ENCODE measurements at regions not wholly inside any gene's neighbourhood (a gene's known extent, or its start where the extent isn't known, plus 50 kb on each side); places are given as distances from the start of the nearest gene placed in this dataset.

GRCh38 chr2:129717560-129718130 is 261.8 kb upstream of the RAB6C start:
- Histone ChIP-seq H3K36me3 (ENCODE audit: control insufficient read depth in 2 of 2, extremely low read depth in 1 of 2, insufficient read depth in 2 of 2, low read length in 2 of 2) (no peaks in the 10 kb centered on the region), H2AFZ (ENCODE audit: control insufficient read depth, low read length) (no peak overlapping the region), H3K27ac (ENCODE audit: control insufficient read depth, insufficient read depth, low read length) (no peak overlapping the region), H4K20me1 (ENCODE audit: control insufficient read depth, extremely low read depth, insufficient read depth, low read length) (no peaks in the 10 kb centered on the region), H3K27me3 (ENCODE audit: control insufficient read depth, extremely low read depth, insufficient read depth, low read length) (peaks cover 11% of the 10 kb centered on the region), H3K79me2 (ENCODE audit: control insufficient read depth, insufficient read depth, low read length) (no peaks in the 10 kb centered on the region), H3K9me1 (ENCODE audit: control insufficient read depth, extremely low read depth, insufficient read depth, low read length) (no peaks in the 10 kb centered on the region), H3K4me2 (ENCODE audit: control insufficient read depth, extremely low read depth, insufficient read depth, low read depth, low read length) (no peak overlapping the region), H3K9ac (ENCODE audit: control insufficient read depth, extremely low read depth, insufficient read depth, low read length) (no peak overlapping the region), H3K4me3 (ENCODE audit: control insufficient read depth in 2 of 3, extremely low read depth in 1 of 3, insufficient read depth in 2 of 3, low read depth in 1 of 3, low read length in 3 of 3) (no peak overlapping the region), H3K4me1 (ENCODE audit: control insufficient read depth, extremely low read depth, insufficient read depth, low read length) (no peaks in the 10 kb centered on the region), H3K9me3 (ENCODE audit: control insufficient read depth, low read depth, low read length) (no peaks in the 10 kb centered on the region)
- FAIRE-seq (no peak), DNase-seq (ENCODE audit: low read depth, low spot score) (no peak)
- dilution Hi-C loops (cut with MboI; ENCODE audit: extremely low pct_ligation_motif_present, low sequenced_read_pairs) = no loop called here
- TF ChIP-seq EZH2 (IDR thresholded peaks at IDR 0.05; ENCODE audit: low read length) = no peak

- Histone ChIP-seq H3K4me2 (ENCODE audit: control insufficient read depth, extremely low read depth, insufficient read depth, low read depth, low read length) (no peak overlapping the region), H3K36me3 (ENCODE audit: control insufficient read depth in 2 of 2, extremely low read depth in 1 of 2, insufficient read depth in 2 of 2, low read length in 2 of 2) (no peaks in the 10 kb centered on the region), H3K79me2 (ENCODE audit: control insufficient read depth, insufficient read depth, low read length) (no peaks in the 10 kb centered on the region), H3K27ac (ENCODE audit: control insufficient read depth, insufficient read depth, low read length) (no peak overlapping the region), H3K9me1 (ENCODE audit: control insufficient read depth, extremely low read depth, insufficient read depth, low read length) (no peaks in the 10 kb centered on the region), H3K9me3 (ENCODE audit: control insufficient read depth, low read depth, low read length) (no peaks in the 10 kb centered on the region), H2AFZ (ENCODE audit: control insufficient read depth, low read length) (no peak overlapping the region), H3K4me3 (ENCODE audit: control insufficient read depth in 2 of 3, extremely low read depth in 1 of 3, insufficient read depth in 2 of 3, low read depth in 1 of 3, low read length in 3 of 3) (no peak overlapping the region), H3K9ac (ENCODE audit: control insufficient read depth, extremely low read depth, insufficient read depth, low read length) (no peak overlapping the region), H3K4me1 (ENCODE audit: control insufficient read depth, extremely low read depth, insufficient read depth, low read length) (no peaks in the 10 kb centered on the region), H4K20me1 (ENCODE audit: control insufficient read depth, extremely low read depth, insufficient read depth, low read length) (no peaks in the 10 kb centered on the region), H3K27me3 (ENCODE audit: control insufficient read depth, extremely low read depth, insufficient read depth, low read length) (peaks cover 11% of the 10 kb centered on the region)
- no peak for DNase-seq (ENCODE audit: low read depth, low spot score)
- dilution Hi-C loops (cut with MboI; ENCODE audit: extremely low pct_ligation_motif_present, low sequenced_read_pairs) = no loop called here
- no peak for FAIRE-seq
- TF ChIP-seq EZH2 (IDR thresholded peaks at IDR 0.05; ENCODE audit: low read length) (no peak), CTCF (optimal IDR thresholded peaks at IDR 0.05 in 1 of 3, IDR thresholded peaks at IDR 0.05 in 1 of 3, conservative IDR thresholded peaks at IDR 0.05 in 1 of 3; ENCODE audit: extremely low read depth in 1 of 3, insufficient read depth in 2 of 3, low read length in 3 of 3) (no peak)
Measured at GRCh38 chr2:129719335-129719734, 260.1 kb upstream of the RAB6C start.

GRCh38 chr2:129720360-129720759 is 259.1 kb upstream of the RAB6C start:
- H3K4me2 ChIP-seq (ENCODE audit: control insufficient read depth, extremely low read depth, insufficient read depth, low read depth, low read length) = no peak overlapping the region
- H2AFZ ChIP-seq (ENCODE audit: control insufficient read depth, low read length) = no peak overlapping the region
- H3K79me2 ChIP-seq (ENCODE audit: control insufficient read depth, insufficient read depth, low read length) = no peaks in the 10 kb centered on the region
- H3K9me1 ChIP-seq (ENCODE audit: control insufficient read depth, extremely low read depth, insufficient read depth, low read length) = no peaks in the 10 kb centered on the region
- H3K4me3 ChIP-seq (ENCODE audit: control insufficient read depth in 2 of 3, extremely low read depth in 1 of 3, insufficient read depth in 2 of 3, low read depth in 1 of 3, low read length in 3 of 3) = no peak overlapping the region
- dilution Hi-C loops (cut with MboI; ENCODE audit: extremely low pct_ligation_motif_present, low sequenced_read_pairs) = no loop called here
- TF ChIP-seq CTCF (optimal IDR thresholded peaks at IDR 0.05 in 1 of 3, IDR thresholded peaks at IDR 0.05 in 1 of 3, conservative IDR thresholded peaks at IDR 0.05 in 1 of 3; ENCODE audit: extremely low read depth in 1 of 3, insufficient read depth in 2 of 3, low read length in 3 of 3) = no peak
- TF ChIP-seq EZH2 (IDR thresholded peaks at IDR 0.05; ENCODE audit: low read length) = no peak
- no peaks in the 10 kb centered on the region for H4K20me1 ChIP-seq (ENCODE audit: control insufficient read depth, extremely low read depth, insufficient read depth, low read length)
- H3K9me3 ChIP-seq (ENCODE audit: control insufficient read depth, low read depth, low read length) = no peaks in the 10 kb centered on the region
- no peaks in the 10 kb centered on the region for H3K36me3 ChIP-seq (ENCODE audit: control insufficient read depth in 2 of 2, extremely low read depth in 1 of 2, insufficient read depth in 2 of 2, low read length in 2 of 2)
- no peak for FAIRE-seq
- no peak overlapping the region for H3K27ac ChIP-seq (ENCODE audit: control insufficient read depth, insufficient read depth, low read length)
- peaks cover 11% of the 10 kb centered on the region for H3K27me3 ChIP-seq (ENCODE audit: control insufficient read depth, extremely low read depth, insufficient read depth, low read length)
- H3K9ac ChIP-seq (ENCODE audit: control insufficient read depth, extremely low read depth, insufficient read depth, low read length) = no peak overlapping the region
- H3K4me1 ChIP-seq (ENCODE audit: control insufficient read depth, extremely low read depth, insufficient read depth, low read length) = no peaks in the 10 kb centered on the region
- no peak for DNase-seq (ENCODE audit: low read depth, low spot score)
